H1 (cell line): ENCODE measurements at regions not wholly inside any gene's neighbourhood (a gene's known extent, or its start where the extent isn't known, plus 50 kb on each side); places are given as distances from the start of the nearest gene placed in this dataset.

ENCODE experiments used
- CTCF ChIA-PET: fragments of 300-600 bp; sonication (Branson Sonifier 250); formaldehyde crosslinking; loops from one replicate; lab custom pipeline; 2021; ENCODE audit not compliant: partially characterized antibody; lab: Charles Lee
- POLR2A ChIA-PET: fragments of 300-600 bp; sonication (Branson Sonifier 250); formaldehyde crosslinking; loops from one replicate; lab custom pipeline; 2021; ENCODE audit warnings: inconsistent platforms; ENCODE audit not compliant: partially characterized antibody; lab: Charles Lee
- DNase-seq, 2 experiments: peaks; one replicate each; pipeline versions ENCODE4 v3.0.0 to v3.0.0-alpha.2; 2010 to 2022; ENCODE audit warnings: low spot score in 2 of 2, low read depth in 1 of 2, mixed read lengths in 1 of 2
- FAIRE-seq: peaks from 2 replicates; lab custom pipeline; 2011; peaks lifted over from hg19 to GRCh38; lab: Jason Lieb, UNC
- H2AFZ ChIP-seq: 2 replicates; pipeline ENCODE4 v1.8.1; 2012; ENCODE audit warnings: low read length, inconsistent platforms
- H2AK5ac ChIP-seq: 2 replicates; pipeline ENCODE4 v1.6.1; 2013; ENCODE audit warnings: low read depth, low read length
- H2BK120ac ChIP-seq: replicated peaks from 2 replicates; pipeline ENCODE3; 2013; ENCODE audit warnings: low read depth, low read length, inconsistent platforms
- H2BK12ac ChIP-seq: 2 replicates; pipeline ENCODE4 v1.6.1; 2013; ENCODE audit warnings: low read depth, low read length
- H2BK15ac ChIP-seq: 2 replicates; pipeline ENCODE4 v1.6.1; 2013; ENCODE audit warnings: low read length
- H2BK20ac ChIP-seq: 2 replicates; pipeline ENCODE4 v1.6.1; 2013; ENCODE audit warnings: low read length
- H2BK5ac ChIP-seq: 2 replicates; pipeline ENCODE4 v1.6.1; 2013; ENCODE audit warnings: low read depth, low read length
- H3K14ac ChIP-seq: 2 replicates; pipeline ENCODE4 v1.6.1; 2013; ENCODE audit warnings: inconsistent platforms; ENCODE audit not compliant: insufficient read length
- H3K18ac ChIP-seq: 2 replicates; pipeline ENCODE4 v1.6.1; 2013; ENCODE audit warnings: low read length; ENCODE audit errors: extremely low read depth
- H3K23ac ChIP-seq: 2 replicates; pipeline ENCODE4 v1.6.1; 2013; ENCODE audit warnings: inconsistent platforms; ENCODE audit not compliant: insufficient read length
- H3K23me2 ChIP-seq: 2 replicates; pipeline ENCODE4 v1.6.1; 2013; ENCODE audit warnings: low read depth, low read length
- H3K27ac ChIP-seq: 2 replicates; pipeline ENCODE4 v1.6.1; 2011; ENCODE audit warnings: low read depth, low read length, inconsistent platforms
- H3K27me3 ChIP-seq, 4 experiments: replicated peaks in 1 of 4; 1 replicate in 1 of 4; 2 replicates in 3 of 4; pipeline versions ENCODE4 v1.6.1 to v1.8.1; 2011 to 2013; ENCODE audit warnings: low read length in 3 of 4, mild to moderate bottlenecking in 3 of 4, inconsistent platforms in 2 of 4, mixed read lengths in 2 of 4, moderate library complexity in 1 of 4; ENCODE audit not compliant: control insufficient read depth in 3 of 4, insufficient read depth in 3 of 4; ENCODE audit errors: extremely low read depth in 1 of 4
- H3K36me3 ChIP-seq, 4 experiments: 2 replicates each; pipeline versions ENCODE4 v1.6.1 to v1.8.1; 2011 to 2013; ENCODE audit warnings: mild to moderate bottlenecking in 4 of 4, low read length in 3 of 4, moderate library complexity in 2 of 4, control low read depth in 1 of 4, inconsistent platforms in 1 of 4; ENCODE audit not compliant: insufficient read depth in 4 of 4, control insufficient read depth in 2 of 4
- H3K4ac ChIP-seq: replicated peaks from 2 replicates; pipeline ENCODE3; 2013; ENCODE audit warnings: low read length, low read depth, mixed read lengths, inconsistent platforms; ENCODE audit not compliant: insufficient read length
- H3K4me1 ChIP-seq, 4 experiments: replicated peaks in 1 of 4; 1 replicate in 1 of 4; 2 replicates in 3 of 4; pipeline versions ENCODE4 v1.6.1 to v1.8.1; 2011 to 2013; ENCODE audit warnings: low read length in 3 of 4, inconsistent platforms in 2 of 4, mixed read lengths in 1 of 4; ENCODE audit not compliant: insufficient read depth in 4 of 4, control insufficient read depth in 3 of 4
- H3K4me2 ChIP-seq, 2 experiments: 2 replicates each; pipeline versions ENCODE4 v1.6.1 to v1.8.1; 2011 to 2013; ENCODE audit warnings: low read depth in 2 of 2, low read length in 2 of 2, control low read depth in 1 of 2, inconsistent platforms in 1 of 2, mild to moderate bottlenecking in 1 of 2; ENCODE audit not compliant: insufficient read depth in 1 of 2
- H3K4me3 ChIP-seq, 4 experiments: fragments of 200-600, 300-600 bp in 1 of 4; sonication (generic), shearing (Covaris generic), sonication (Bioruptor Twin) in 1 of 4; 2 replicates each; pipeline versions ENCODE4 v1.5.1 to v1.8.1; 2011 to 2016; ENCODE audit warnings: low read length in 4 of 4, low read depth in 3 of 4, control low read depth in 2 of 4, inconsistent platforms in 2 of 4, mild to moderate bottlenecking in 2 of 4, mixed read lengths in 1 of 4, moderate library complexity in 1 of 4; ENCODE audit not compliant: insufficient read depth in 2 of 4; ENCODE audit errors: extremely low read depth in 1 of 4
- H3K56ac ChIP-seq: replicated peaks from 2 replicates; pipeline ENCODE3; 2013; ENCODE audit warnings: low read depth, mild to moderate bottlenecking, mixed read lengths, low read length, inconsistent platforms; ENCODE audit not compliant: insufficient read length
- H3K79me1 ChIP-seq: 2 replicates; pipeline ENCODE4 v1.6.1; 2013; ENCODE audit warnings: low read depth, low read length, control low read depth
- H3K79me2 ChIP-seq, 2 experiments: 2 replicates each; pipeline versions ENCODE4 v1.6.1 to v1.8.1; 2012 to 2013; ENCODE audit warnings: low read length in 2 of 2, mild to moderate bottlenecking in 2 of 2, inconsistent platforms in 1 of 2; ENCODE audit not compliant: insufficient read depth in 2 of 2, control insufficient read depth in 1 of 2
- H3K9ac ChIP-seq, 4 experiments: replicated peaks in 1 of 4; 1 replicate in 1 of 4; 2 replicates in 3 of 4; pipeline versions ENCODE4 v1.6.1 to v1.8.1; 2011 to 2013; ENCODE audit warnings: low read depth in 3 of 4, low read length in 3 of 4, control low read depth in 2 of 4, mild to moderate bottlenecking in 2 of 4, moderate library complexity in 2 of 4, inconsistent platforms in 1 of 4; ENCODE audit errors: extremely low read depth in 1 of 4
- H3K9me3 ChIP-seq, 2 experiments: 2 replicates each; pipeline versions ENCODE4 v1.6.1 to v1.8.1; 2012 to 2013; ENCODE audit warnings: mild to moderate bottlenecking in 2 of 2, moderate library complexity in 2 of 2, control low read depth in 1 of 2, inconsistent platforms in 1 of 2, low read depth in 1 of 2, low read length in 1 of 2, mixed read lengths in 1 of 2; ENCODE audit not compliant: insufficient read depth in 2 of 2
- H4K20me1 ChIP-seq, 2 experiments: replicated peaks in 1 of 2; 2 replicates each; pipeline versions ENCODE3 to v1.8.1; 2011 to 2013; ENCODE audit warnings: inconsistent platforms in 2 of 2, low read length in 2 of 2, mild to moderate bottlenecking in 1 of 2; ENCODE audit not compliant: insufficient read depth in 2 of 2, control insufficient read depth in 1 of 2
- H4K5ac ChIP-seq: 2 replicates; pipeline ENCODE4 v1.6.1; 2013; ENCODE audit warnings: low read length, low read depth, mixed read lengths, inconsistent platforms; ENCODE audit not compliant: insufficient read length
- H4K8ac ChIP-seq: 2 replicates; pipeline ENCODE4 v1.8.0; 2013; ENCODE audit warnings: mild to moderate bottlenecking, moderate library complexity, low read length, inconsistent platforms; ENCODE audit not compliant: insufficient read depth; ENCODE audit errors: extremely low read depth
- H4K91ac ChIP-seq: replicated peaks from 2 replicates; pipeline ENCODE3; 2013; ENCODE audit warnings: low read length, mixed read lengths, inconsistent platforms; ENCODE audit not compliant: insufficient read length
- BRCA1 ChIP-seq: IDR thresholded peaks from 2 replicates; pipeline ENCODE4 v1.6.1; 2012; ENCODE audit warnings: low read depth, low read length, improper control_type of control experiment
- CEBPB ChIP-seq: IDR thresholded peaks from 2 replicates; pipeline ENCODE4 v1.6.1; 2012; ENCODE audit warnings: low read depth, low read length
- CHD1 ChIP-seq: IDR thresholded peaks from 2 replicates; pipeline ENCODE4 v1.6.1; 2012; ENCODE audit warnings: low read depth, low read length, improper control_type of control experiment
- CHD2 ChIP-seq: IDR thresholded peaks from 2 replicates; pipeline ENCODE4 v1.6.1; 2012; ENCODE audit warnings: low read length, improper control_type of control experiment
- CREB1 ChIP-seq: IDR thresholded peaks from 2 replicates; pipeline ENCODE4 v1.6.1; 2012; ENCODE audit warnings: inconsistent platforms
- POU5F1 ChIP-seq: IDR thresholded peaks from 2 replicates; pipeline ENCODE4 v1.6.1; 2011; ENCODE audit warnings: low read depth, mild to moderate bottlenecking, low read length, moderate library complexity
- SP1 ChIP-seq: IDR thresholded peaks from 2 replicates; pipeline ENCODE4 v1.6.1; 2011; ENCODE audit warnings: low read depth, low read length
- SRF ChIP-seq: IDR thresholded peaks from 2 replicates; pipeline ENCODE4 v1.6.1; 2011; ENCODE audit warnings: mild to moderate bottlenecking, low read depth, low read length, moderate library complexity
- TAF7 ChIP-seq: optimal IDR thresholded peaks from 2 replicates; pipeline ENCODE3; 2011; ENCODE audit warnings: low read depth, mild to moderate bottlenecking, inconsistent platforms, low read length, moderate library complexity, borderline replicate concordance
- USF2 ChIP-seq: IDR thresholded peaks from 2 replicates; pipeline ENCODE4 v1.6.1; 2011; ENCODE audit warnings: low read length, improper control_type of control experiment
- WGBS, 2 experiments: shearing (Covaris generic) in 1 of 2; methylation state at CpG; one replicate each; pipeline versions ENCODE4 v1.1.6 to v1.1.7; 2013 to 2015; ENCODE audit warnings: low lambda C conversion rate in 2 of 2, mixed read lengths in 2 of 2, inconsistent platforms in 1 of 2, low coverage in 1 of 2, missing lambda C conversion rate in 1 of 2; ENCODE audit not compliant: insufficient replicate concordance in 2 of 2, insufficient coverage in 1 of 2, insufficient read length in 1 of 2; ENCODE audit errors: extremely low coverage in 1 of 2, missing lambda C conversion rate in 1 of 2; 5-methylcytosine and 5-hydroxymethylcytosine counted together

DNA sequence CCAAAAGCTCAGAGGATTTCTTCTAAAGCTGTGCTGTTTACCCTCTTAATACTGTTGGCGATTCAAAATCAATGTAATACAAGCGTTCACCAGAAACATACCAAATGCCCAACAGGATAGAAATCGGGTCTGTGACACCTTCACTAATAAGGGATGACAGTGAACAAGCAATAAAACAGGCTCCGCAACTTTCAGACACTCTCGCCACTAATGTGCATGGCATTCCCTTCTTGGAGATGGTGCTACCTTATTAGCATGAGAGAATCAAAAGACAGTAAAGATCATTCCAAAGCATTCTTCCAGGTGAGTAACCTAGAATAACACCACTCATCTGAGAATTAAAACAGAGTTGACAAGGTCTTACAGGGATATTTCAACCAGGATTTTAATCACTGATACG lies 367.1 kb downstream of the TTLL7 start:
- H2BK5ac ChIP-seq: no peak overlapping the region
- H3K14ac ChIP-seq: no peak overlapping the region
- H4K8ac ChIP-seq: no peak overlapping the region
- DNase-seq (no peak), FAIRE-seq (no peak)
- H3K18ac ChIP-seq: no peak overlapping the region
- H2AFZ ChIP-seq: no peak overlapping the region
- POLR2A ChIA-PET: no interaction called here
- H3K23ac ChIP-seq: no peak overlapping the region
- no peak overlapping the region for H3K27ac ChIP-seq
- no peak for TF ChIP-seq USF2
- TF ChIP-seq TAF7: no peak
- TF ChIP-seq SP1: no peak
- no peak for TF ChIP-seq CREB1
- TF ChIP-seq BRCA1: no peak
- TF ChIP-seq SRF: no peak
- TF ChIP-seq CEBPB: no peak
- no peak for TF ChIP-seq CHD2
- no peak for TF ChIP-seq CHD1
- no peak for TF ChIP-seq POU5F1
- H3K9ac ChIP-seq: no peak overlapping the region
- H3K56ac ChIP-seq: no peak overlapping the region
- H2BK20ac ChIP-seq: no peak overlapping the region
- H3K4me1 ChIP-seq: peaks cover 0 to 2% (median 0%) of the 10 kb centered on the region in 4 experiments; a peak in 2 of 7 replicates
- WGBS, 2 experiments: 91% methylated on average over 6 of the region's 6 CpGs; no CpG with 5 or more reads in 1 of the 2 experiments
- CTCF ChIA-PET: no interaction called here
- H3K36me3 ChIP-seq: no peaks in the 10 kb centered on the region
- H3K4ac ChIP-seq: no peak overlapping the region
- no peaks in the 10 kb centered on the region for H3K79me2 ChIP-seq
- no peak overlapping the region for H3K4me3 ChIP-seq
- no peaks in the 10 kb centered on the region for H3K27me3 ChIP-seq
- H2BK15ac ChIP-seq: no peak overlapping the region
- H3K79me1 ChIP-seq: no peaks in the 10 kb centered on the region
- H2BK12ac ChIP-seq: no peak overlapping the region
- no peaks in the 10 kb centered on the region for H4K20me1 ChIP-seq
- no peaks in the 10 kb centered on the region; the same call in 1 of the 2 replicates for H3K23me2 ChIP-seq
- H3K4me2 ChIP-seq: no peak overlapping the region
- H4K5ac ChIP-seq: no peak overlapping the region
- H2AK5ac ChIP-seq: no peak overlapping the region
- H3K9me3 ChIP-seq: no peaks in the 10 kb centered on the region
- H2BK120ac ChIP-seq: no peak overlapping the region
- no peak overlapping the region for H4K91ac ChIP-seq
